ENCODE measurements at regions not wholly inside any gene's neighbourhood (a gene's known extent, or its start where the extent isn't known, plus 50 kb on each side); places are given as distances from the start of the nearest gene placed in this dataset.

GRCh38 chr12:131551675-131552491 is 159.0 kb upstream of the SFSWAP start:
- no peak for TF ChIP-seq CTCF (IDR thresholded peaks at IDR 0.05; ENCODE audit: poor library complexity)
- TF ChIP-seq EZH2 (IDR thresholded peaks at IDR 0.05; ENCODE audit: borderline replicate concordance): no peak
